MCF 10A (cell line): ENCODE measurements at regions not wholly inside any gene's neighbourhood (a gene's known extent, or its start where the extent isn't known, plus 50 kb on each side); places are given as distances from the start of the nearest gene placed in this dataset.
A peak's percentile ranks its signal among the peaks of the same experiment; 100 is the strongest.

Experiments used
- BruUV-seq: library from RNA; stranded (reverse); fragments of 400-500 nt; replicated peaks from 2 replicates; lab custom pipeline; 2021; lab: Mats Ljungman, UMichigan
- CTCF ChIA-PET: fragments of 300-600 bp; sonication (Branson Sonifier 250); formaldehyde crosslinking; extraction: SDS; loops from one replicate; lab custom pipeline; 2021; ENCODE audit warnings: antibody characterized with exemption, inconsistent platforms; lab: Yijun Ruan, JAX
- POLR2A ChIA-PET: fragments of 300-600, 350-650 bp; sonication (Branson Sonifier 250); formaldehyde crosslinking; extraction: SDS; loops from one replicate; lab custom pipeline; 2020; ENCODE audit warnings: antibody characterized with exemption, inconsistent platforms; lab: Yijun Ruan, JAX
- DNase-seq: peaks from one replicate; pipeline ENCODE4 v3.0.0-alpha.2; 2018; ENCODE audit not compliant: unreplicated experiment
- H3K27ac Mint-ChIP-seq: one replicate; pipeline ENCODE4 v1.8.0; 2022; ENCODE audit warnings: mild to moderate bottlenecking, low read depth, mixed read lengths; ENCODE audit not compliant: unreplicated experiment
- H3K27me3 Mint-ChIP-seq: one replicate; pipeline ENCODE4 v1.8.0; 2022; ENCODE audit warnings: mixed read lengths; ENCODE audit not compliant: insufficient read depth, unreplicated experiment
- H3K36me3 Mint-ChIP-seq: one replicate; pipeline ENCODE4 v1.8.0; 2022; ENCODE audit warnings: mild to moderate bottlenecking, moderate library complexity, mixed read lengths; ENCODE audit not compliant: insufficient read depth, unreplicated experiment
- H3K4me1 Mint-ChIP-seq: one replicate; pipeline ENCODE4 v1.8.0; 2022; ENCODE audit warnings: mixed read lengths; ENCODE audit not compliant: insufficient read depth, unreplicated experiment
- H3K4me3 Mint-ChIP-seq: one replicate; pipeline ENCODE4 v1.8.0; 2022; ENCODE audit warnings: mild to moderate bottlenecking, moderate library complexity, mixed read lengths; ENCODE audit not compliant: unreplicated experiment
- H3K9me3 Mint-ChIP-seq: one replicate; pipeline ENCODE4 v1.8.0; 2022; ENCODE audit warnings: mixed read lengths; ENCODE audit not compliant: unreplicated experiment
- CTCF ChIP-seq: fragments of 200-600 bp; IDR thresholded peaks from one replicate; pipeline ENCODE4 v1.8.0; 2022; ENCODE audit warnings: antibody characterized with exemption, mild to moderate bottlenecking; ENCODE audit not compliant: unreplicated experiment
- intact Hi-C: fragments of 100-400 bp; cut with micrococcal nuclease; formaldehyde crosslinking; loops from 2 replicates; pipeline ENCODE4 v1.14.1; 2022

GRCh38 chr1:229838204-229838603 lies 212.2 kb downstream of the URB2 start:
- CTCF ChIA-PET = interaction anchor here (1.1 kb wide), 1 partner anchor 11 kb away, joined by 3 read pairs; no protein-coding TSS in a partner anchor
- Mint-ChIP-seq H3K27ac (no peak overlapping the region), H3K4me3 (no peak overlapping the region), H3K4me1 (peaks cover 8% of the 10 kb centered on the region), H3K27me3 (no peaks in the 10 kb centered on the region), H3K36me3 (no peaks in the 10 kb centered on the region), H3K9me3 (no peaks in the 10 kb centered on the region)
- TF ChIP-seq CTCF = no peak
- intact Hi-C loops = no loop called here
- BruUV-seq = no TSS peak
- DNase-seq = no peak
- POLR2A ChIA-PET = interaction anchor here (0.9 kb wide), 1 partner anchor 10 kb away, joined by 4 read pairs; no protein-coding TSS in a partner anchor

GRCh38 chr1:229839800-229840199 lies 213.8 kb downstream of the URB2 start:
- H3K27me3 Mint-ChIP-seq = no peaks in the 10 kb centered on the region
- ChIA-PET POLR2A (interaction anchor here (0.6 kb wide), 1 partner anchor 103 kb away, joined by 3 read pairs; no protein-coding TSS in a partner anchor), CTCF (interaction anchor here (0.6 kb wide), 1 partner anchor 12 kb away, joined by 3 read pairs; no protein-coding TSS in a partner anchor)
- H3K4me1 Mint-ChIP-seq = peaks cover 22% of the 10 kb centered on the region
- BruUV-seq = no TSS peak
- no peak overlapping the region for H3K27ac Mint-ChIP-seq
- DNase-seq = no peak
- no peak for TF ChIP-seq CTCF
- no peak overlapping the region for H3K4me3 Mint-ChIP-seq
- intact Hi-C loops = loop anchor here (5.0 kb wide), 3 partner anchors 122 to 473 kb away; no protein-coding TSS in a partner anchor
- H3K36me3 Mint-ChIP-seq = no peaks in the 10 kb centered on the region
- H3K9me3 Mint-ChIP-seq = no peaks in the 10 kb centered on the region

- Mint-ChIP-seq H3K27ac (peak overlapping the region; percentile 87), H3K4me3 (peak overlapping the region; percentile 58), H3K4me1 (peaks cover 36% of the 10 kb centered on the region), H3K27me3 (no peaks in the 10 kb centered on the region), H3K36me3 (no peaks in the 10 kb centered on the region), H3K9me3 (no peaks in the 10 kb centered on the region)
- BruUV-seq = no TSS peak
- no peak for TF ChIP-seq CTCF
- intact Hi-C loops = loop anchor here (5.0 kb wide), 3 partner anchors 124 to 471 kb away; no protein-coding TSS in a partner anchor
- ChIA-PET POLR2A (interaction anchor here (0.7 to 1.9 kb wide), 8 partner anchors 10 to 373 kb away, joined by 3 to 6 read pairs (median 3); partner anchors contain the start of gene GALNT2), CTCF (interaction anchor here (1.0 to 2.4 kb wide), 3 partner anchors 11 to 246 kb away, joined by 3 to 11 read pairs (median 3); no protein-coding TSS in a partner anchor)
- peak; percentile 93 for DNase-seq
These were observed 215.2 kb downstream of the URB2 start for GRCh38 chr1:229841230-229841629.
